Psoas muscle (tissue), 7 donors: ENCODE measurements at regions not wholly inside any gene's neighbourhood (a gene's known extent, or its start where the extent isn't known, plus 50 kb on each side); places are given as distances from the start of the nearest gene placed in this dataset.

Source experiments
- ATAC-seq, 4 donors: fragments of 200-7000 bp; cut with Tn5 transposase; one replicate each; pipeline ENCODE4 v1.9.1; 2020; ENCODE audit warnings: moderate library complexity in 3 of 4, mild to moderate bottlenecking in 2 of 4
- DNase-seq, 2 donors: peaks; one replicate each; pipeline ENCODE4 v3.0.0-alpha.2; 2020
- H3K27ac ChIP-seq: fragments of 200-600 bp; one replicate; pipeline ENCODE4 v1.8.0; 2022
- H3K27me3 ChIP-seq, 3 donors: fragments of 200-600 bp in 1 of 3; one replicate each; pipeline versions ENCODE4 v1.6.1 to v1.8.0; 2013 to 2022; ENCODE audit warnings: low read length in 2 of 3, mild to moderate bottlenecking in 2 of 3, moderate library complexity in 1 of 3; ENCODE audit not compliant: insufficient read depth in 3 of 3
- H3K36me3 ChIP-seq, 2 donors: fragments of 200-600 bp in 1 of 2; one replicate each; pipeline versions ENCODE4 v1.6.1 to v1.8.0; 2013 to 2022; ENCODE audit warnings: low read depth in 1 of 2, mild to moderate bottlenecking in 1 of 2, moderate library complexity in 1 of 2; ENCODE audit not compliant: insufficient read depth in 1 of 2
- H3K4me1 ChIP-seq: fragments of 200-600 bp; one replicate; pipeline ENCODE4 v1.8.0; 2022
- H3K4me3 ChIP-seq: fragments of 200-600 bp; one replicate; pipeline ENCODE4 v1.8.0; 2022; ENCODE audit warnings: mild to moderate bottlenecking
- H3K9me3 ChIP-seq: fragments of 200-600 bp; one replicate; pipeline ENCODE4 v1.8.0; 2022
- CTCF ChIP-seq: fragments of 200-600 bp; IDR thresholded peaks from one replicate; pipeline ENCODE4 v1.8.0; 2022; ENCODE audit warnings: antibody characterized with exemption
- WGBS, 3 donors: extraction: QIAGEN DNeasy Blood & Tissue Kit; methylation state at CpG; one replicate each; pipeline versions ENCODE4 v1.1.6 to v1.1.7; 2013; 5-methylcytosine and 5-hydroxymethylcytosine counted together
- intact Hi-C, 2 donors: fragments of 100-400 bp; cut with DNase I; formaldehyde crosslinking; loops; one replicate each; pipeline versions ENCODE4 v1.11.0 to v1.14.2; 2022
- donor health status: healthy with polysubstance abuse.
- donor health status: DM: no; HTN: no; CAD: no; lungs with moderate emphysema.
- donor health status: Bipolar disorder and iron deficiency.
- donor health status: healthy.
- donor health status: DM: yes; HTN: yes; CAD: no.
- donor health status: DM: no; HTN: no; CAD: no.
- donor health status: DM: yes; HTN: yes; CAD: no.

DNA sequence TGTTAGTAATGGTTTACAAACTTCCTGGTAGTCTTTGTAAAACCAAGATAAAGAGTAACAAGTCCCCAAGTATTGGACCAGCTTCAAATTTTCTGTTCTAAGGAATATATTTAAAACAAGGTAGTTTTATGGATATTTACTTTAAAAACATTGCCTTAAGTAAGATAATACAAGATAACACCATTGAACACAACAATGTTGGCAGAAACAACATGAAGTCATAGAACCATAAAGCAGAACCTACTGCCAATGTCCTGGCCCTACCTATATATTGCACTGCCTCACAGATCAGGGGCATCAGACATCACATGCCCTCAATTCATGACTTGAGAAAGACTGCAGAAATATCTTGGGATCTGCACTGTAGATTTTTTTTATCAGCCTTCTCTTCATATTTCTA is 1176.2 kb downstream of the PCDH7 start:
- Histone ChIP-seq H3K36me3 (no peaks in the 10 kb centered on the region), H3K9me3 (no peaks in the 10 kb centered on the region), H3K27ac (no peak overlapping the region), H3K27me3 (no peaks in the 10 kb centered on the region), H3K4me3 (no peak overlapping the region), H3K4me1 (no peaks in the 10 kb centered on the region)
- no peak for TF ChIP-seq CTCF
- intact Hi-C loops: no loop called here
- no peak for ATAC-seq
- DNase-seq: no peak

- H3K36me3 ChIP-seq: no peaks in the 10 kb centered on the region
- no peaks in the 10 kb centered on the region for H3K4me1 ChIP-seq
- DNase-seq (no peak), ATAC-seq (no peak)
- TF ChIP-seq CTCF: no peak
- no peak overlapping the region for H3K4me3 ChIP-seq
- H3K27me3 ChIP-seq: no peaks in the 10 kb centered on the region
- intact Hi-C loops: no loop called here
- WGBS, 3 donors: 85 to 94% (median 86%) methylated on average over 3 of the region's 3 CpGs
- H3K9me3 ChIP-seq: no peaks in the 10 kb centered on the region
- H3K27ac ChIP-seq: no peak overlapping the region
Measured at GRCh38 chr4:31905363-31905762, 1185.2 kb downstream of the PCDH7 start.

- ATAC-seq: no peak
- H3K9me3 ChIP-seq: no peaks in the 10 kb centered on the region
- no peak for TF ChIP-seq CTCF
- H3K36me3 ChIP-seq: no peaks in the 10 kb centered on the region
- H3K27ac ChIP-seq: no peak overlapping the region
- no peak for DNase-seq
- no peak overlapping the region for H3K4me3 ChIP-seq
- H3K27me3 ChIP-seq: no peaks in the 10 kb centered on the region
- WGBS, 3 donors: 31 to 37% (median 36%) methylated on average over 3 of the region's 3 CpGs
- intact Hi-C loops: no loop called here
- H3K4me1 ChIP-seq: no peaks in the 10 kb centered on the region
Measured at GRCh38 chr4:31908261-31908660, 1188.1 kb downstream of the PCDH7 start.

DNA sequence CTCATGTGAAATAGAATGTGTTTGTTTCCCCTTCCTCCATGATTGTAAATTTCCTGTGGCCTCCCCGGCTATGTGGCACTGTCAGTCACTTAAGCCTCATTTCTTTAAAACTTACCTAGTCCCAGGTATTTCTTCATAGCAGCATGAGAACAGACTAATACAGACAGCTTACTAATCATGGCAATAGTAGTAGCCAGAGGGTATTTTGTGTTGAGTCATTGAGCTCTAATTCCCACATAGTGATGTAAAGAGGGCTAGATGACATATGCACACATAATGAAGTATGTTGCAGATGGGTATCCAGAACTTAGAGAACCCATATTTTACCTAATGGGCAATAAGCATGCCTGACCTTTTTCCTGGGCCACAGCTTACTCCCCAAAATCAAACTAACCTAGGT is 1197.2 kb downstream of the PCDH7 start:
- Histone ChIP-seq H3K27me3 (no peaks in the 10 kb centered on the region), H3K4me3 (no peak overlapping the region), H3K27ac (no peak overlapping the region), H3K36me3 (no peaks in the 10 kb centered on the region), H3K9me3 (no peaks in the 10 kb centered on the region), H3K4me1 (no peaks in the 10 kb centered on the region)
- intact Hi-C loops: no loop called here
- DNase-seq (no peak), ATAC-seq (no peak)
- 86 to 100% (median 87%) methylated on average over 1 of the region's 1 CpG for WGBS, 3 donors
- no peak for TF ChIP-seq CTCF

DNA sequence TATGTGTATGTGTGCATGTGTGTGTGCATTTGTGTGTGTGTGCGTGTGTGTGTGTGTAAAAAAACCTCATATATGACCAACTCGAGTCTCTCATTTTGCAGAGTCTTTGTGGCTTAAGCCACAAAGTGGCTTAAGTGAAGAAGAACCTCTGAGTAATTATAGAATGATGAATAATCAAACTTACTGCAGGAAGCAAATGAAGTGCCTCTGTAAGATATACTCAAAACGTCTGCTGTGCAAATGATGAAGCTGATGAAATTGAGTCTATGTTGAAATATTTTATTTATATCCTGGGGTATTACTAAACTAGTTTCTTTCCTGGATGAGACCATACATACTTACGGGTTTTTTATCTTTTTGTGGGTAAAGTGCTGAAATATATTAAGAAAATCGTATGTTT is 1198.7 kb downstream of the PCDH7 start:
- Histone ChIP-seq H3K36me3 (no peaks in the 10 kb centered on the region), H3K4me3 (no peak overlapping the region), H3K27me3 (no peaks in the 10 kb centered on the region), H3K9me3 (no peaks in the 10 kb centered on the region), H3K27ac (no peak overlapping the region), H3K4me1 (no peaks in the 10 kb centered on the region)
- intact Hi-C loops: no loop called here
- DNase-seq (no peak), ATAC-seq (no peak)
- TF ChIP-seq CTCF: no peak
- WGBS, 3 donors: 52 to 70% (median 63%) methylated on average over 5 of the region's 5 CpGs
